ENCODE measurements at regions not wholly inside any gene's neighbourhood (a gene's known extent, or its start where the extent isn't known, plus 50 kb on each side); places are given as distances from the start of the nearest gene placed in this dataset.

DNA sequence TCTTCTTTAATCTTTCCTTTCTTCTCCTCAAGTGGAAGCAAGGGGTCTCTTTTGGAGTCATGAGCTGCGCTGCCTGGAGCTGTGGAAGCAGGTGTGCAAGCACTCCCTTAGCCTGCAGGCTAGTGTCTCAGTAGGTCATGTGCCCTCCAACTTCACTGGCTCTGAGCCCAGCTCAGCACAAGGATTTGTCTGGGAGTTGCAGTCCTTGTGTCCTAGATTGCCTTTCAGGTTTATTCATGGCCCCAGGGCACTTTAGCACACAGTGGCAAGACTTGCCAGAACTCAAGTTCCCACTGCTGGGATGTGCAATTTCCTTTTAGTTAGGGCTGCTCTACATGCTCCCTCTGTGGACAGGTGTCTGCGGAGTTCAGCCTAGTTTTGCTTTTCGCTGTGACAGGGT, 211.7 kb downstream of the LIG4 start:
- Histone ChIP-seq H3K9ac (ENCODE audit: low read length) (no peak overlapping the region), H3F3A (ENCODE audit: insufficient read depth, low read length, poor library complexity, severe bottlenecking) (no peaks in the 10 kb centered on the region), H3K27me3 (ENCODE audit: insufficient read depth, low read depth, low read length) (no peaks in the 10 kb centered on the region), H3K4me3 (ENCODE audit: low read length) (no peak overlapping the region), H3K27ac (ENCODE audit: low read length) (no peak overlapping the region), H3K79me2 (replicated peaks; ENCODE audit: insufficient read depth, low read length) (no peaks in the 10 kb centered on the region), H3K4me2 (ENCODE audit: low read length) (no peak overlapping the region), H2AFZ (ENCODE audit: low read depth, low read length) (no peak overlapping the region), H4K20me1 (ENCODE audit: insufficient read depth) (no peaks in the 10 kb centered on the region), H3K9me3 (ENCODE audit: low read length) (no peaks in the 10 kb centered on the region), H3K9me2 (ENCODE audit: insufficient read depth, low read length) (no peaks in the 10 kb centered on the region), H3K36me3 (ENCODE audit: insufficient read depth, low read length) (no peaks in the 10 kb centered on the region)
- TF ChIP-seq, protein P1, sequence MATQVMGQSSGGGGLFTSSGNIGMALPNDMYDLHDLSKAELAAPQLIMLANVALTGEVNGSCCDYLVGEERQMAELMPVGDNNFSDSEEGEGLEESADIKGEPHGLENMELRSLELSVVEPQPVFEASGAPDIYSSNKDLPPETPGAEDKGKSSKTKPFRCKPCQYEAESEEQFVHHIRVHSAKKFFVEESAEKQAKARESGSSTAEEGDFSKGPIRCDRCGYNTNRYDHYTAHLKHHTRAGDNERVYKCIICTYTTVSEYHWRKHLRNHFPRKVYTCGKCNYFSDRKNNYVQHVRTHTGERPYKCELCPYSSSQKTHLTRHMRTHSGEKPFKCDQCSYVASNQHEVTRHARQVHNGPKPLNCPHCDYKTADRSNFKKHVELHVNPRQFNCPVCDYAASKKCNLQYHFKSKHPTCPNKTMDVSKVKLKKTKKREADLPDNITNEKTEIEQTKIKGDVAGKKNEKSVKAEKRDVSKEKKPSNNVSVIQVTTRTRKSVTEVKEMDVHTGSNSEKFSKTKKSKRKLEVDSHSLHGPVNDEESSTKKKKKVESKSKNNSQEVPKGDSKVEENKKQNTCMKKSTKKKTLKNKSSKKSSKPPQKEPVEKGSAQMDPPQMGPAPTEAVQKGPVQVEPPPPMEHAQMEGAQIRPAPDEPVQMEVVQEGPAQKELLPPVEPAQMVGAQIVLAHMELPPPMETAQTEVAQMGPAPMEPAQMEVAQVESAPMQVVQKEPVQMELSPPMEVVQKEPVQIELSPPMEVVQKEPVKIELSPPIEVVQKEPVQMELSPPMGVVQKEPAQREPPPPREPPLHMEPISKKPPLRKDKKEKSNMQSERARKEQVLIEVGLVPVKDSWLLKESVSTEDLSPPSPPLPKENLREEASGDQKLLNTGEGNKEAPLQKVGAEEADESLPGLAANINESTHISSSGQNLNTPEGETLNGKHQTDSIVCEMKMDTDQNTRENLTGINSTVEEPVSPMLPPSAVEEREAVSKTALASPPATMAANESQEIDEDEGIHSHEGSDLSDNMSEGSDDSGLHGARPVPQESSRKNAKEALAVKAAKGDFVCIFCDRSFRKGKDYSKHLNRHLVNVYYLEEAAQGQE (IDR thresholded peaks at IDR 0.05; ENCODE audit: borderline replicate concordance), result no peak
- TF ChIP-seq EZH2 (IDR thresholded peaks at IDR 0.05; ENCODE audit: borderline replicate concordance, insufficient read depth, low read length, poor library complexity, severe bottlenecking) (no peak), MXI1 (conservative IDR thresholded peaks at IDR 0.05; ENCODE audit: poor library complexity, severe bottlenecking) (no peak), RAD21 (conservative IDR thresholded peaks at IDR 0.05) (no peak), EP300 (conservative IDR thresholded peaks at IDR 0.05; ENCODE audit: poor library complexity, severe bottlenecking) (no peak), SMC3 (conservative IDR thresholded peaks at IDR 0.05; ENCODE audit: poor library complexity) (no peak), POLR2AphosphoS5 (IDR thresholded peaks at IDR 0.05) (no peak), TAF1 (IDR thresholded peaks at IDR 0.05; ENCODE audit: low read depth) (no peak)
- TF ChIP-seq, protein P2, sequence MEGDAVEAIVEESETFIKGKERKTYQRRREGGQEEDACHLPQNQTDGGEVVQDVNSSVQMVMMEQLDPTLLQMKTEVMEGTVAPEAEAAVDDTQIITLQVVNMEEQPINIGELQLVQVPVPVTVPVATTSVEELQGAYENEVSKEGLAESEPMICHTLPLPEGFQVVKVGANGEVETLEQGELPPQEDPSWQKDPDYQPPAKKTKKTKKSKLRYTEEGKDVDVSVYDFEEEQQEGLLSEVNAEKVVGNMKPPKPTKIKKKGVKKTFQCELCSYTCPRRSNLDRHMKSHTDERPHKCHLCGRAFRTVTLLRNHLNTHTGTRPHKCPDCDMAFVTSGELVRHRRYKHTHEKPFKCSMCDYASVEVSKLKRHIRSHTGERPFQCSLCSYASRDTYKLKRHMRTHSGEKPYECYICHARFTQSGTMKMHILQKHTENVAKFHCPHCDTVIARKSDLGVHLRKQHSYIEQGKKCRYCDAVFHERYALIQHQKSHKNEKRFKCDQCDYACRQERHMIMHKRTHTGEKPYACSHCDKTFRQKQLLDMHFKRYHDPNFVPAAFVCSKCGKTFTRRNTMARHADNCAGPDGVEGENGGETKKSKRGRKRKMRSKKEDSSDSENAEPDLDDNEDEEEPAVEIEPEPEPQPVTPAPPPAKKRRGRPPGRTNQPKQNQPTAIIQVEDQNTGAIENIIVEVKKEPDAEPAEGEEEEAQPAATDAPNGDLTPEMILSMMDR (IDR thresholded peaks at IDR 0.05; ENCODE audit: poor library complexity, severe bottlenecking), result no peak

DNA sequence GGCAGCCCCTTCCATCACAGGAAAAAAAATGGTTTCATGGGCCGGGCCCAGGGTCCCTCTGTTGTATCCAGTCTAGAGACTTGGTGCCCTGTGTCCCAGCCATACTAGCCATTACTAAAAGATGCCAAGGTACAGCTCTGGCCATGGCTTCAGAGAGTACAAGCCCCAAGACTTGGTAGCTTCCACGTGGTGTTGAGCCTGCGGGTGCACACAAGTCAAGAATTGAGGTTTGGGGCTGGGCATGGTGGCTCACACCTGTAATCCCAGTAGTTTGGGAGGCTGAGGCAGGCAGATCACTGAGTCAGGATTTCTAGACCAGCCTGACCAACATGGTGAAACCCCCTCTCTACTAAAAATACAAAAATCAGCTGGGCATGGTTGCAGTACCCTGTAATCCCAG, 214.3 kb downstream of the LIG4 start:
- Histone ChIP-seq H2AFZ (ENCODE audit: low read depth, low read length) (no peak overlapping the region), H3K4me2 (ENCODE audit: low read length) (no peak overlapping the region), H3F3A (ENCODE audit: insufficient read depth, low read length, poor library complexity, severe bottlenecking) (no peaks in the 10 kb centered on the region), H3K9ac (ENCODE audit: low read length) (no peak overlapping the region), H3K9me2 (ENCODE audit: insufficient read depth, low read length) (no peaks in the 10 kb centered on the region), H3K4me3 (ENCODE audit: low read length) (no peak overlapping the region), H3K27me3 (ENCODE audit: insufficient read depth, low read depth, low read length) (no peaks in the 10 kb centered on the region), H3K36me3 (ENCODE audit: insufficient read depth, low read length) (no peaks in the 10 kb centered on the region), H3K9me3 (ENCODE audit: low read length) (no peaks in the 10 kb centered on the region), H3K79me2 (replicated peaks; ENCODE audit: insufficient read depth, low read length) (no peaks in the 10 kb centered on the region), H4K20me1 (ENCODE audit: insufficient read depth) (no peaks in the 10 kb centered on the region), H3K27ac (ENCODE audit: low read length) (no peak overlapping the region)
- TF ChIP-seq, protein P2 (IDR thresholded peaks at IDR 0.05; ENCODE audit: poor library complexity, severe bottlenecking), result no peak
- no peak for TF ChIP-seq MXI1 (conservative IDR thresholded peaks at IDR 0.05; ENCODE audit: poor library complexity, severe bottlenecking)
- TF ChIP-seq TAF1 (IDR thresholded peaks at IDR 0.05; ENCODE audit: low read depth), result no peak
- TF ChIP-seq EP300 (conservative IDR thresholded peaks at IDR 0.05; ENCODE audit: poor library complexity, severe bottlenecking), result no peak
- no peak for TF ChIP-seq RAD21 (conservative IDR thresholded peaks at IDR 0.05)
- TF ChIP-seq EZH2 (IDR thresholded peaks at IDR 0.05; ENCODE audit: borderline replicate concordance, insufficient read depth, low read length, poor library complexity, severe bottlenecking), result no peak
- TF ChIP-seq, protein P1 (IDR thresholded peaks at IDR 0.05; ENCODE audit: borderline replicate concordance), result no peak
- no peak for TF ChIP-seq SMC3 (conservative IDR thresholded peaks at IDR 0.05; ENCODE audit: poor library complexity)
- no peak for TF ChIP-seq POLR2AphosphoS5 (IDR thresholded peaks at IDR 0.05)

All from neural cell (in vitro differentiated cells).